Spleen (tissue), 11 donors: ENCODE measurements at regions not wholly inside any gene's neighbourhood (a gene's known extent, or its start where the extent isn't known, plus 50 kb on each side); places are given as distances from the start of the nearest gene placed in this dataset.

Experiments
- DNase-seq: peaks from one replicate; pipeline ENCODE4 v3.0.0-alpha.2; 2020
- H3K27ac ChIP-seq, 8 donors: fragments of 200-600 bp; sonication (generic) in 7 of 8; 1 replicate in 4 of 8; 2 replicates in 4 of 8; pipeline versions ENCODE4 v1.5.0 to v1.8.0; 2016 to 2021; ENCODE audit warnings: inconsistent platforms in 4 of 8, mild to moderate bottlenecking in 4 of 8, moderate library complexity in 1 of 8
- H3K27me3 ChIP-seq, 7 donors: fragments of 200-600 bp; sonication (generic) in 6 of 7; replicated peaks in 1 of 7; 1 replicate in 4 of 7; 2 replicates in 3 of 7; pipeline versions ENCODE4 v1.5.0 to v1.8.0; 2016 to 2021; ENCODE audit warnings: inconsistent platforms in 3 of 7, mild to moderate bottlenecking in 1 of 7
- H3K36me3 ChIP-seq, 6 donors: fragments of 200-600 bp; sonication (generic) in 5 of 6; 1 replicate in 4 of 6; 2 replicates in 2 of 6; pipeline versions ENCODE4 v1.5.0 to v1.8.0; 2016 to 2021; ENCODE audit warnings: inconsistent platforms in 2 of 6
- H3K4me1 ChIP-seq, 6 donors: fragments of 200-600 bp; sonication (generic) in 5 of 6; 1 replicate in 3 of 6; 2 replicates in 3 of 6; pipeline versions ENCODE4 v1.5.0 to v1.8.0; 2016 to 2021; ENCODE audit warnings: inconsistent platforms in 3 of 6
- H3K4me3 ChIP-seq, 8 donors: fragments of 200-600 bp; sonication (generic) in 7 of 8; 1 replicate in 4 of 8; 2 replicates in 4 of 8; pipeline versions ENCODE4 v1.5.0 to v1.8.0; 2016 to 2021; ENCODE audit warnings: inconsistent platforms in 4 of 8, mild to moderate bottlenecking in 4 of 8, moderate library complexity in 2 of 8
- H3K9me3 ChIP-seq, 8 donors: fragments of 200-600 bp; sonication (generic) in 7 of 8; 1 replicate in 4 of 8; 2 replicates in 4 of 8; pipeline versions ENCODE4 v1.5.0 to v1.8.0; 2016 to 2021; ENCODE audit warnings: inconsistent platforms in 4 of 8
- CTCF ChIP-seq, 11 experiments: fragments of 200-600 bp in 7 of 11; fragments of 450-650 bp in 4 of 11; sonication (generic) in 4 of 11; IDR thresholded peaks in 8 of 11; conservative IDR thresholded peaks in 3 of 11; 1 replicate in 7 of 11; 2 replicates in 4 of 11; pipeline versions ENCODE4 v1.4.0 to v1.8.0; 2016 to 2021; ENCODE audit warnings: antibody characterized with exemption in 11 of 11, inconsistent platforms in 4 of 11, mild to moderate bottlenecking in 1 of 11
- POLR2A ChIP-seq, 3 donors: fragments of 450-650 bp; IDR thresholded peaks; one replicate each; pipeline ENCODE4 v1.5.1; 2017; ENCODE audit warnings: antibody characterized with exemption in 3 of 3, mild to moderate bottlenecking in 1 of 3
- POLR2AphosphoS5 ChIP-seq, 3 donors: sonication (generic); formaldehyde crosslinking; IDR thresholded peaks; one replicate each; pipeline ENCODE4 v1.5.1; 2017; ENCODE audit warnings: antibody characterized with exemption in 3 of 3
- WGBS, 5 donors: extraction: QIAGEN DNeasy Blood & Tissue Kit in 3 of 5; methylation state at CpG; one replicate each; pipeline versions ENCODE4 v1.1.5 to v1.1.7; 2013 to 2018; 5-methylcytosine and 5-hydroxymethylcytosine counted together
- intact Hi-C: fragments of 100-400 bp; cut with DNase I; formaldehyde crosslinking; loops from one replicate; pipeline ENCODE4 v1.15.0; 2023; ENCODE audit warnings: low total_unique reads
- donor health status: healthy with polysubstance abuse.
- donor health status: DM: no; HTN: no; CAD: no; lungs with moderate emphysema.
- donor health status: DM: no; HTN: no; CAD: no.
- donor health status: Bipolar disorder and iron deficiency.
- donor health status: healthy.
- donor health status: DM: no; HTN: no; CAD: no.
- donor health status: DM: yes; HTN: yes; CAD: no.

- intact Hi-C loops = no loop called here
- Histone ChIP-seq H3K9me3 (no peaks in the 10 kb centered on the region), H3K27me3 (no peaks in the 10 kb centered on the region), H3K27ac (no peak overlapping the region), H3K36me3 (no peaks in the 10 kb centered on the region), H3K4me3 (no peak overlapping the region), H3K4me1 (no peaks in the 10 kb centered on the region)
- TF ChIP-seq POLR2AphosphoS5 (IDR thresholded peaks at IDR 0.05) = no peak
- TF ChIP-seq CTCF (IDR thresholded peaks at IDR 0.05 in 8 of 11, conservative IDR thresholded peaks at IDR 0.05 in 3 of 11) = no peak
- no peak for TF ChIP-seq POLR2A (IDR thresholded peaks at IDR 0.05)
- DNase-seq = no peak
These were observed 582.0 kb downstream of the TNS3 start for GRCh38 chr7:46999866-47000265.

DNA sequence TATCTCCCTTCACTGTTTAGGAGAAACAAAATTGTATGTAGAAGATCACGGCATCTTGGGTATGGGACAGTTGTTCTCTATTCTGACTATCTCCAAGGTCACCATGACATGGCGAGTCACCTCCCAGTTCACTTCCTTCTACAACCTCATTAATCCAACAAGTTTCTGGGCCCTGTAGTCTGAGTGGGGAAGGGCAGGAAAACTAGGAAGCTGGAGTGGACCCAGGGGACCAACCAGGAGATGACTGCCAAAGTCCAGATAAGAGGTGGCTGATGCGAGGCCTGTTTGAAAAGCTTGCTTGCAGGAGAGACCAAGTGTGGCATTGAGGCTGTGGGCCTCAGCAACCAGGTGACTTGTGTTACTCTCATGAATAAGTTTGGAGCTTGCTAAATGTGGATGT, 584.9 kb downstream of the TNS3 start:
- WGBS, 5 donors = 71 to 85% (median 75%) methylated on average over 3 of the region's 3 CpGs
- no peaks in the 10 kb centered on the region for H3K27me3 ChIP-seq
- no peak overlapping the region for H3K27ac ChIP-seq
- H3K9me3 ChIP-seq = no peaks in the 10 kb centered on the region
- no peak for DNase-seq
- H3K36me3 ChIP-seq = no peaks in the 10 kb centered on the region
- no peaks in the 10 kb centered on the region for H3K4me1 ChIP-seq
- intact Hi-C loops = no loop called here
- TF ChIP-seq CTCF (IDR thresholded peaks at IDR 0.05 in 8 of 11, conservative IDR thresholded peaks at IDR 0.05 in 3 of 11) = no peak
- no peak for TF ChIP-seq POLR2AphosphoS5 (IDR thresholded peaks at IDR 0.05)
- no peak for TF ChIP-seq POLR2A (IDR thresholded peaks at IDR 0.05)
- H3K4me3 ChIP-seq = no peak overlapping the region

DNA sequence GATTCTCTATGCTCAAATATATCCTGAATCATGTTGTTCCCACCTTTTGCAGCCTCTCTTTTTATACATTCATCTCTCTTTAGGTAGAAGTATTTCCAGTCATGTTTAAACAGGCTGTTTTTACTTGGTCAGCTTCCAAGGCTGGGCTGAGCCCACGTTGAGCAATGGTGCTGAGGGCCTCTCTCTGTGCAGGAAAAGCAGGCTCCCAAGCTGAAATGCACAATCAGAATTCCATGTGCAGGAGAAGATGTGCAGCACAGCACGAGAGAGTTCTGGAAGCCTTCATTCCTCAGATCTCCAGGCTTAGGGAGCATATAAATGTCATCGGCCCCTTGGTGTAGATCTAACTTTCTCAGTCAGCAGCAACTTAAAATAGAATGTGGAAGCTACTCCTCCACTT, 588.5 kb downstream of the TNS3 start:
- Histone ChIP-seq H3K27ac (no peak overlapping the region), H3K9me3 (no peaks in the 10 kb centered on the region), H3K27me3 (no peaks in the 10 kb centered on the region), H3K4me1 (no peaks in the 10 kb centered on the region), H3K4me3 (no peak overlapping the region), H3K36me3 (no peaks in the 10 kb centered on the region)
- WGBS, 5 donors = 57 to 76% (median 71%) methylated on average over 3 of the region's 3 CpGs
- TF ChIP-seq CTCF (IDR thresholded peaks at IDR 0.05 in 8 of 11, conservative IDR thresholded peaks at IDR 0.05 in 3 of 11) (no peak), POLR2A (IDR thresholded peaks at IDR 0.05) (no peak), POLR2AphosphoS5 (IDR thresholded peaks at IDR 0.05) (no peak)
- no peak for DNase-seq
- intact Hi-C loops = no loop called here

GRCh38 chr7:46990761-46991160, 591.1 kb downstream of the TNS3 start:
- no peaks in the 10 kb centered on the region for H3K4me1 ChIP-seq
- intact Hi-C loops = no loop called here
- H3K27ac ChIP-seq = no peak overlapping the region
- no peaks in the 10 kb centered on the region for H3K36me3 ChIP-seq
- DNase-seq = no peak
- no peaks in the 10 kb centered on the region for H3K27me3 ChIP-seq
- no peaks in the 10 kb centered on the region for H3K9me3 ChIP-seq
- H3K4me3 ChIP-seq = no peak overlapping the region
- TF ChIP-seq POLR2A (IDR thresholded peaks at IDR 0.05) (no peak), CTCF (IDR thresholded peaks at IDR 0.05 in 8 of 11, conservative IDR thresholded peaks at IDR 0.05 in 3 of 11) (no peak), POLR2AphosphoS5 (IDR thresholded peaks at IDR 0.05) (no peak)
